ENCODE measurements at regions not wholly inside any gene's neighbourhood (a gene's known extent, or its start where the extent isn't known, plus 50 kb on each side); places are given as distances from the start of the nearest gene placed in this dataset.

GRCh38 chr11:134633276-134633675, 221.2 kb upstream of the B3GAT1 start:
- TF ChIP-seq CTCF (IDR thresholded peaks at IDR 0.05) = no peak
- TF ChIP-seq EZH2 (IDR thresholded peaks at IDR 0.05; ENCODE audit: borderline replicate concordance, insufficient read depth, low read depth, low read length, poor library complexity, severe bottlenecking) = no peak
